DND-41 (cell line): ENCODE measurements at regions not wholly inside any gene's neighbourhood (a gene's known extent, or its start where the extent isn't known, plus 50 kb on each side); places are given as distances from the start of the nearest gene placed in this dataset.

Experiments used
- ATAC-seq: fragments of 200-7000 bp; cut with Tn5 transposase; 3 replicates; pipeline ENCODE4 v1.9.1; 2021; ENCODE audit warnings: low read depth; ENCODE audit not compliant: insufficient read depth
- DNase-seq: peaks from one replicate; pipeline ENCODE4 v3.0.0-alpha.2; 2020
- H2AFZ ChIP-seq: 2 replicates; pipeline ENCODE4 v1.6.0; 2012; ENCODE audit warnings: low read depth, low read length
- H3K27ac ChIP-seq: 2 replicates; pipeline ENCODE4 v1.5.1; 2012; ENCODE audit warnings: low read length, inconsistent platforms
- H3K27me3 ChIP-seq: fragments of 200-600 bp; sonication (generic); 2 replicates; pipeline ENCODE4 v1.6.0; 2012; ENCODE audit warnings: low read length, mild to moderate bottlenecking, inconsistent platforms; ENCODE audit not compliant: insufficient read depth, poor library complexity
- H3K36me3 ChIP-seq: 2 replicates; pipeline ENCODE4 v1.5.1; 2012; ENCODE audit warnings: low read length, inconsistent platforms; ENCODE audit not compliant: insufficient read depth
- H3K4me1 ChIP-seq: 2 replicates; pipeline ENCODE4 v1.5.1; 2012; ENCODE audit warnings: mild to moderate bottlenecking, low read length; ENCODE audit not compliant: insufficient read depth
- H3K4me2 ChIP-seq: 2 replicates; pipeline ENCODE4 v1.6.0; 2012; ENCODE audit warnings: mild to moderate bottlenecking, moderate library complexity, low read length, inconsistent platforms; ENCODE audit not compliant: insufficient read depth
- H3K4me3 ChIP-seq, 2 experiments: fragments of 200-600 bp in 1 of 2; shearing (Covaris generic) in 1 of 2; 2 replicates each; pipeline ENCODE4 v1.5.1; 2012 to 2016; ENCODE audit warnings: inconsistent platforms in 2 of 2, low read length in 2 of 2, mild to moderate bottlenecking in 2 of 2, low read depth in 1 of 2, moderate library complexity in 1 of 2
- H3K79me2 ChIP-seq: 2 replicates; pipeline ENCODE4 v1.6.0; 2012; ENCODE audit warnings: low read length, inconsistent platforms; ENCODE audit not compliant: insufficient read depth
- H3K9ac ChIP-seq: 2 replicates; pipeline ENCODE4 v1.6.0; 2012; ENCODE audit warnings: low read depth, mild to moderate bottlenecking, inconsistent platforms, low read length, moderate library complexity
- H3K9me3 ChIP-seq: 2 replicates; pipeline ENCODE4 v1.5.1; 2012; ENCODE audit warnings: low read length, moderate library complexity, mild to moderate bottlenecking, inconsistent platforms; ENCODE audit not compliant: insufficient read depth, severe bottlenecking
- H4K20me1 ChIP-seq: 2 replicates; pipeline ENCODE4 v1.6.0; 2012; ENCODE audit warnings: low read length; ENCODE audit not compliant: insufficient read depth
- CTCF ChIP-seq: IDR thresholded peaks from 2 replicates; pipeline ENCODE4 v1.5.1; 2012; ENCODE audit warnings: borderline replicate concordance, low read length, moderate library complexity, mild to moderate bottlenecking; ENCODE audit not compliant: poor library complexity, severe bottlenecking; ENCODE audit errors: extremely low read depth
- EZH2 ChIP-seq: IDR thresholded peaks from 3 replicates; pipeline ENCODE4 v1.6.1; 2012; ENCODE audit warnings: borderline replicate concordance, low read depth, mild to moderate bottlenecking, moderate library complexity, low read length, inconsistent platforms; ENCODE audit not compliant: severe bottlenecking

- ATAC-seq (no peak), DNase-seq (no peak)
- Histone ChIP-seq H2AFZ (no peak overlapping the region), H3K79me2 (no peaks in the 10 kb centered on the region), H3K27me3 (peaks cover 15% of the 10 kb centered on the region), H3K4me3 (no peak overlapping the region), H3K9me3 (no peaks in the 10 kb centered on the region), H3K27ac (no peak overlapping the region), H3K36me3 (no peaks in the 10 kb centered on the region), H4K20me1 (no peaks in the 10 kb centered on the region), H3K4me2 (no peak overlapping the region), H3K9ac (no peak overlapping the region), H3K4me1 (no peaks in the 10 kb centered on the region)
- TF ChIP-seq CTCF (no peak), EZH2 (no peak)
These were observed 114.3 kb upstream of the PELI1 start for GRCh38 chr2:64258566-64258965.

- Histone ChIP-seq H3K79me2 (no peaks in the 10 kb centered on the region), H3K4me3 (no peak overlapping the region), H4K20me1 (no peaks in the 10 kb centered on the region), H3K4me2 (no peak overlapping the region), H2AFZ (no peak overlapping the region), H3K9me3 (no peaks in the 10 kb centered on the region), H3K36me3 (no peaks in the 10 kb centered on the region), H3K27ac (no peak overlapping the region), H3K4me1 (no peaks in the 10 kb centered on the region), H3K27me3 (peaks cover 15% of the 10 kb centered on the region), H3K9ac (no peak overlapping the region)
- TF ChIP-seq EZH2 (no peak), CTCF (no peak)
- DNase-seq, result no peak
- no peak for ATAC-seq
These were observed 115.1 kb upstream of the PELI1 start for GRCh38 chr2:64259312-64259711.

- no peaks in the 10 kb centered on the region for H3K79me2 ChIP-seq
- ATAC-seq, result no peak
- H3K9me3 ChIP-seq, result no peaks in the 10 kb centered on the region
- TF ChIP-seq CTCF, result no peak
- DNase-seq, result no peak
- no peak overlapping the region for H3K4me3 ChIP-seq
- no peak overlapping the region for H3K9ac ChIP-seq
- no peaks in the 10 kb centered on the region for H3K4me1 ChIP-seq
- H3K4me2 ChIP-seq, result no peak overlapping the region
- H2AFZ ChIP-seq, result no peak overlapping the region
- no peaks in the 10 kb centered on the region for H3K36me3 ChIP-seq
- peaks cover 22% of the 10 kb centered on the region for H3K27me3 ChIP-seq
- no peak overlapping the region for H3K27ac ChIP-seq
- H4K20me1 ChIP-seq, result no peaks in the 10 kb centered on the region
These were observed 116.0 kb upstream of the PELI1 start for GRCh38 chr2:64260093-64260803.
